GM19324 (cell line): ENCODE measurements at regions not wholly inside any gene's neighbourhood (a gene's known extent, or its start where the extent isn't known, plus 50 kb on each side); places are given as distances from the start of the nearest gene placed in this dataset.

ENCODE experiments used
- ATAC-seq: cut with Tn5 transposase; IDR thresholded peaks from one replicate; pipeline ENCODE4 v1.9.1; 2021; ENCODE audit warnings: mild to moderate bottlenecking, moderate library complexity; ENCODE audit not compliant: unreplicated experiment, low FRiP score

- no peak for ATAC-seq
Measured at GRCh38 chr12:43102546-43103264, 449.3 kb downstream of the ADAMTS20 start.

GRCh38 chr12:43100231-43100630 lies 451.8 kb downstream of the ADAMTS20 start:
- ATAC-seq = no peak

- no peak for ATAC-seq
Measured at GRCh38 chr12:43099691-43100163, 452.3 kb downstream of the ADAMTS20 start.

GRCh38 chr12:43098766-43099550 lies 453.0 kb downstream of the ADAMTS20 start:
- ATAC-seq = no peak

- ATAC-seq = no peak
Measured at GRCh38 chr12:43098071-43098470, 453.9 kb downstream of the ADAMTS20 start.

- ATAC-seq = no peak
Measured at GRCh38 chr12:43097471-43097870, 454.5 kb downstream of the ADAMTS20 start.

GRCh38 chr12:43095669-43096280 lies 456.2 kb downstream of the ADAMTS20 start:
- no peak for ATAC-seq

- ATAC-seq = no peak
Measured at GRCh38 chr12:43094886-43095575, 457.0 kb downstream of the ADAMTS20 start.

- ATAC-seq = no peak
Measured at GRCh38 chr12:43090981-43091380, 461.0 kb downstream of the ADAMTS20 start.

- no peak for ATAC-seq
Measured at GRCh38 chr12:43087195-43088091, 464.6 kb downstream of the ADAMTS20 start.

- ATAC-seq = no peak
Measured at GRCh38 chr12:43079476-43079875, 472.5 kb downstream of the ADAMTS20 start.

- no peak for ATAC-seq
Measured at GRCh38 chr12:43078976-43079375, 473.0 kb downstream of the ADAMTS20 start.

GRCh38 chr12:43072431-43072830 lies 479.6 kb downstream of the ADAMTS20 start:
- no peak for ATAC-seq

GRCh38 chr12:43069768-43070221 lies 480.2 kb upstream of the PRICKLE1 start:
- ATAC-seq = no peak

- no peak for ATAC-seq
Measured at GRCh38 chr12:43066471-43066870, 476.9 kb upstream of the PRICKLE1 start.

- no peak for ATAC-seq
Measured at GRCh38 chr12:43063650-43064049, 474.1 kb upstream of the PRICKLE1 start.

GRCh38 chr12:43062201-43062895 lies 472.8 kb upstream of the PRICKLE1 start:
- no peak for ATAC-seq

GRCh38 chr12:43060742-43061141 lies 471.2 kb upstream of the PRICKLE1 start:
- ATAC-seq = no peak

- no peak for ATAC-seq
Measured at GRCh38 chr12:43058616-43059015, 469.1 kb upstream of the PRICKLE1 start.
